IPS-15b (cell line): ENCODE measurements at regions not wholly inside any gene's neighbourhood (a gene's known extent, or its start where the extent isn't known, plus 50 kb on each side); places are given as distances from the start of the nearest gene placed in this dataset.

Experiments
- H3K27me3 ChIP-seq: one replicate; pipeline ENCODE4 v1.6.1; 2013; ENCODE audit warnings: low read length; ENCODE audit not compliant: control insufficient read depth, insufficient read depth
- H3K36me3 ChIP-seq: one replicate; pipeline ENCODE4 v1.6.1; 2013; ENCODE audit warnings: low read length; ENCODE audit not compliant: control insufficient read depth, insufficient read depth
- H3K4me1 ChIP-seq: one replicate; pipeline ENCODE4 v1.6.1; 2013; ENCODE audit warnings: mild to moderate bottlenecking, low read length; ENCODE audit not compliant: control insufficient read depth, insufficient read depth
- H3K4me3 ChIP-seq: one replicate; pipeline ENCODE4 v1.5.1; 2013; ENCODE audit warnings: low read depth, low read length
- H3K9ac ChIP-seq: one replicate; pipeline ENCODE4 v1.6.1; 2013; ENCODE audit warnings: low read depth, mild to moderate bottlenecking, low read length
- H3K9me3 ChIP-seq: one replicate; pipeline ENCODE4 v1.6.1; 2013; ENCODE audit warnings: mild to moderate bottlenecking, low read length; ENCODE audit not compliant: control insufficient read depth, insufficient read depth

GRCh38 chr18:24530630-24531111, 70.2 kb downstream of the HRH4 start:
- no peak overlapping the region for H3K4me3 ChIP-seq
- H3K4me1 ChIP-seq, result no peaks in the 10 kb centered on the region
- no peak overlapping the region for H3K9ac ChIP-seq
- H3K36me3 ChIP-seq, result no peaks in the 10 kb centered on the region
- H3K27me3 ChIP-seq, result no peaks in the 10 kb centered on the region
- H3K9me3 ChIP-seq, result no peaks in the 10 kb centered on the region

GRCh38 chr18:24534271-24534670, 73.8 kb downstream of the HRH4 start:
- Histone ChIP-seq H3K4me1 (no peaks in the 10 kb centered on the region), H3K27me3 (no peaks in the 10 kb centered on the region), H3K4me3 (no peak overlapping the region), H3K9me3 (no peaks in the 10 kb centered on the region), H3K36me3 (no peaks in the 10 kb centered on the region), H3K9ac (no peak overlapping the region)

- Histone ChIP-seq H3K9me3 (no peaks in the 10 kb centered on the region), H3K4me3 (no peak overlapping the region), H3K27me3 (no peaks in the 10 kb centered on the region), H3K36me3 (no peaks in the 10 kb centered on the region), H3K4me1 (no peaks in the 10 kb centered on the region), H3K9ac (no peak overlapping the region)
These were observed 74.3 kb downstream of the HRH4 start for GRCh38 chr18:24534737-24535136.

- H3K36me3 ChIP-seq, result no peaks in the 10 kb centered on the region
- no peaks in the 10 kb centered on the region for H3K4me1 ChIP-seq
- H3K9me3 ChIP-seq, result no peaks in the 10 kb centered on the region
- H3K4me3 ChIP-seq, result no peak overlapping the region
- no peak overlapping the region for H3K9ac ChIP-seq
- H3K27me3 ChIP-seq, result no peaks in the 10 kb centered on the region
These were observed 75.3 kb downstream of the HRH4 start for GRCh38 chr18:24535527-24536295.

- Histone ChIP-seq H3K36me3 (no peaks in the 10 kb centered on the region), H3K27me3 (no peaks in the 10 kb centered on the region), H3K4me3 (no peak overlapping the region), H3K9me3 (no peaks in the 10 kb centered on the region), H3K4me1 (no peaks in the 10 kb centered on the region), H3K9ac (no peak overlapping the region)
These were observed 75.9 kb downstream of the HRH4 start for GRCh38 chr18:24536326-24536725.

- no peaks in the 10 kb centered on the region for H3K27me3 ChIP-seq
- no peak overlapping the region for H3K4me3 ChIP-seq
- no peak overlapping the region for H3K9ac ChIP-seq
- H3K9me3 ChIP-seq, result no peaks in the 10 kb centered on the region
- H3K36me3 ChIP-seq, result no peaks in the 10 kb centered on the region
- H3K4me1 ChIP-seq, result no peaks in the 10 kb centered on the region
These were observed 76.4 kb downstream of the HRH4 start for GRCh38 chr18:24536834-24537233.

GRCh38 chr18:24538414-24539264, 78.2 kb downstream of the HRH4 start:
- Histone ChIP-seq H3K27me3 (no peaks in the 10 kb centered on the region), H3K4me1 (no peaks in the 10 kb centered on the region), H3K9me3 (no peaks in the 10 kb centered on the region), H3K36me3 (no peaks in the 10 kb centered on the region), H3K9ac (no peak overlapping the region), H3K4me3 (no peak overlapping the region)

GRCh38 chr18:24539866-24540617, 79.6 kb downstream of the HRH4 start:
- Histone ChIP-seq H3K9me3 (no peaks in the 10 kb centered on the region), H3K36me3 (no peaks in the 10 kb centered on the region), H3K4me3 (no peak overlapping the region), H3K9ac (no peak overlapping the region), H3K4me1 (no peaks in the 10 kb centered on the region), H3K27me3 (no peaks in the 10 kb centered on the region)

- no peaks in the 10 kb centered on the region for H3K4me1 ChIP-seq
- no peak overlapping the region for H3K4me3 ChIP-seq
These were observed 80.5 kb downstream of the HRH4 start for GRCh38 chr18:24540896-24541295.

GRCh38 chr18:24543086-24543794, 82.8 kb downstream of the HRH4 start:
- H3K4me3 ChIP-seq, result no peak overlapping the region
- no peaks in the 10 kb centered on the region for H3K36me3 ChIP-seq
- no peaks in the 10 kb centered on the region for H3K9me3 ChIP-seq
- H3K4me1 ChIP-seq, result no peaks in the 10 kb centered on the region
- no peaks in the 10 kb centered on the region for H3K27me3 ChIP-seq
- H3K9ac ChIP-seq, result no peak overlapping the region

More at GRCh38 chr18:24540896-24541295, 80.5 kb downstream of the HRH4 start:
- no peaks in the 10 kb centered on the region for H3K9me3 ChIP-seq
- H3K36me3 ChIP-seq, result no peaks in the 10 kb centered on the region
- no peak overlapping the region for H3K9ac ChIP-seq
- H3K27me3 ChIP-seq, result no peaks in the 10 kb centered on the region
